ENCODE measurements at regions not wholly inside any gene's neighbourhood (a gene's known extent, or its start where the extent isn't known, plus 50 kb on each side); places are given as distances from the start of the nearest gene placed in this dataset.
"Not testable (repeated sequence)": the region's sequence is repeated elsewhere in the genome, so short reads cannot be mapped to it uniquely, and the experiment has no call there.

- Mint-ChIP-seq H3K27ac (no peak overlapping the region), H3K36me3 (ENCODE audit: low read depth) (no peaks in the 10 kb centered on the region), H3K4me1 (no peaks in the 10 kb centered on the region), H3K4me3 (no peak overlapping the region), H3K27me3 (no peaks in the 10 kb centered on the region), H3K9me3 (peaks cover 3% of the 10 kb centered on the region)
- intact Hi-C loops (cut with micrococcal nuclease), result no loop called here
- no peak for DNase-seq
- POLR2A ChIA-PET, result no interaction called here
- CTCF ChIA-PET, result no interaction called here
- ATAC-seq (ENCODE audit: low read depth), result no peak
- no peak for TF ChIP-seq CTCF (IDR thresholded peaks at IDR 0.05)
Measured at GRCh38 chr14:44392984-44393383, 114.1 kb downstream of the FSCB start.

- POLR2A ChIA-PET, result no interaction called here
- Mint-ChIP-seq H3K4me3 (no peak overlapping the region), H3K27me3 (no peaks in the 10 kb centered on the region), H3K27ac (no peak overlapping the region), H3K36me3 (ENCODE audit: low read depth) (no peaks in the 10 kb centered on the region), H3K9me3 (no peaks in the 10 kb centered on the region), H3K4me1 (no peaks in the 10 kb centered on the region)
- CTCF ChIA-PET, result interaction anchor here (0.6 kb wide), 1 partner anchor 1039 kb away, joined by 3 read pairs; no protein-coding TSS in a partner anchor
- intact Hi-C loops (cut with micrococcal nuclease), result no loop called here
- no peak for DNase-seq
- ATAC-seq (ENCODE audit: low read depth), result no peak
- TF ChIP-seq CTCF (IDR thresholded peaks at IDR 0.05), result no peak
Measured at GRCh38 chr14:44388306-44388705, 118.8 kb downstream of the FSCB start.

GRCh38 chr14:44385906-44386305 lies 121.2 kb downstream of the FSCB start:
- Mint-ChIP-seq H3K9me3 (no peaks in the 10 kb centered on the region), H3K27ac (no peak overlapping the region), H3K27me3 (no peaks in the 10 kb centered on the region), H3K4me3 (no peak overlapping the region), H3K36me3 (ENCODE audit: low read depth) (no peaks in the 10 kb centered on the region), H3K4me1 (no peaks in the 10 kb centered on the region)
- POLR2A ChIA-PET, result no interaction called here
- CTCF ChIA-PET, result no interaction called here
- no peak for TF ChIP-seq CTCF (IDR thresholded peaks at IDR 0.05)
- DNase-seq (no peak), ATAC-seq (ENCODE audit: low read depth) (no peak)
- intact Hi-C loops (cut with micrococcal nuclease), result no loop called here

- intact Hi-C loops (cut with micrococcal nuclease); H3K27ac Mint-ChIP-seq; DNase-seq; H3K4me1 Mint-ChIP-seq; H3K36me3 Mint-ChIP-seq (ENCODE audit: low read depth); H3K27me3 Mint-ChIP-seq; H3K9me3 Mint-ChIP-seq; CTCF ChIA-PET; H3K4me3 Mint-ChIP-seq; ATAC-seq (ENCODE audit: low read depth); POLR2A ChIA-PET: not testable (repeated sequence)
Measured at GRCh38 chr14:44385296-44385695, 121.8 kb downstream of the FSCB start.

- intact Hi-C loops (cut with micrococcal nuclease); H3K27me3 Mint-ChIP-seq; POLR2A ChIA-PET; H3K27ac Mint-ChIP-seq; H3K4me3 Mint-ChIP-seq; H3K9me3 Mint-ChIP-seq; DNase-seq; ATAC-seq (ENCODE audit: low read depth); CTCF ChIA-PET; H3K4me1 Mint-ChIP-seq; H3K36me3 Mint-ChIP-seq (ENCODE audit: low read depth): not testable (repeated sequence)
Measured at GRCh38 chr14:44384601-44385293, 122.3 kb downstream of the FSCB start.

- intact Hi-C loops (cut with micrococcal nuclease), result no loop called here
- no peaks in the 10 kb centered on the region for H3K27me3 Mint-ChIP-seq
- CTCF ChIA-PET, result no interaction called here
- TF ChIP-seq CTCF (IDR thresholded peaks at IDR 0.05), result no peak
- H3K36me3 Mint-ChIP-seq (ENCODE audit: low read depth), result no peaks in the 10 kb centered on the region
- DNase-seq, result no peak
- no peak overlapping the region for H3K27ac Mint-ChIP-seq
- no peaks in the 10 kb centered on the region for H3K4me1 Mint-ChIP-seq
- H3K4me3 Mint-ChIP-seq, result no peak overlapping the region
- ATAC-seq (ENCODE audit: low read depth), result no peak
- POLR2A ChIA-PET, result no interaction called here
- H3K9me3 Mint-ChIP-seq, result peaks cover 1% of the 10 kb centered on the region
Measured at GRCh38 chr14:44384093-44384492, 123.0 kb downstream of the FSCB start.
